Adrenal gland (tissue), 9 donors: ENCODE measurements at regions not wholly inside any gene's neighbourhood (a gene's known extent, or its start where the extent isn't known, plus 50 kb on each side); places are given as distances from the start of the nearest gene placed in this dataset.

Experiments
- DNase-seq, 7 donors: peaks; one replicate each; pipeline ENCODE4 v3.0.0-alpha.2; 2019 to 2020
- H3K27ac ChIP-seq, 5 donors: fragments of 200-600 bp; sonication (generic) in 4 of 5; 1 replicate in 3 of 5; 2 replicates in 2 of 5; pipeline versions ENCODE4 v1.5.1 to v1.8.0; 2016 to 2020; ENCODE audit warnings: mild to moderate bottlenecking in 1 of 5
- H3K27me3 ChIP-seq: fragments of 200-600 bp; 2 replicates; pipeline ENCODE4 v1.8.0; 2021
- H3K36me3 ChIP-seq, 2 donors: fragments of 200-600 bp; replicated peaks in 1 of 2; 1 replicate in 1 of 2; 2 replicates in 1 of 2; pipeline versions ENCODE4 v1.5.1 to v1.8.0; 2018 to 2022
- H3K4me1 ChIP-seq, 2 donors: fragments of 200-600 bp; replicated peaks in 1 of 2; 1 replicate in 1 of 2; 2 replicates in 1 of 2; pipeline versions ENCODE4 v1.5.1 to v1.8.0; 2018 to 2021
- H3K4me3 ChIP-seq, 4 donors: fragments of 200-600 bp; sonication (generic) in 3 of 4; one replicate each; pipeline ENCODE4 v1.5.1; 2016 to 2018
- H3K9me3 ChIP-seq, 3 donors: fragments of 200-600 bp; sonication (generic) in 1 of 3; replicated peaks in 1 of 3; 1 replicate in 2 of 3; 2 replicates in 1 of 3; pipeline versions ENCODE4 v1.5.1 to v1.8.0; 2016 to 2021
- CTCF ChIP-seq, 6 experiments: fragments of 450-650 bp in 4 of 6; fragments of 200-600 bp in 2 of 6; sonication (generic) in 1 of 6; IDR thresholded peaks; 1 replicate in 5 of 6; 2 replicates in 1 of 6; pipeline versions ENCODE4 v1.5.1 to v1.8.0; 2016 to 2021; ENCODE audit warnings: antibody characterized with exemption in 6 of 6, mild to moderate bottlenecking in 2 of 6, moderate library complexity in 1 of 6
- POLR2A ChIP-seq, 2 donors: fragments of 450-650 bp; IDR thresholded peaks; one replicate each; pipeline ENCODE4 v1.6.1; 2017; ENCODE audit warnings: antibody characterized with exemption in 2 of 2, mild to moderate bottlenecking in 2 of 2, moderate library complexity in 1 of 2
- WGBS, 4 donors: extraction: QIAGEN DNeasy Blood & Tissue Kit in 2 of 4; methylation state at CpG; one replicate each; pipeline versions ENCODE4 v1.1.5 to v1.1.7; 2013 to 2017; 5-methylcytosine and 5-hydroxymethylcytosine counted together
- intact Hi-C, 2 donors: fragments of 100-400 bp; cut with DNase I; formaldehyde crosslinking; loops; one replicate each; pipeline versions ENCODE4 v1.14.1 to v1.15.0; 2022 to 2023
- donor health status: healthy with polysubstance abuse.
- donor health status: Bipolar disorder and iron deficiency.
- donor health status: DM: yes; HTN: yes; CAD: no.
- donor health status: DM: no; HTN: no; CAD: no.
- donor health status: DM: no; HTN: no; CAD: no.

GRCh38 chr21:7957713-7958064 lies 2563.7 kb upstream of the TPTE start:
- H3K4me1 ChIP-seq: no peaks in the 10 kb centered on the region
- no peak for TF ChIP-seq CTCF (IDR thresholded peaks at IDR 0.05)
- no peak for TF ChIP-seq POLR2A (IDR thresholded peaks at IDR 0.05)
- intact Hi-C loops: no loop called here
- 20 to 25% (median 22%) methylated on average over 2 of the region's 2 CpGs for WGBS, 4 donors
- DNase-seq: no peak
- H3K36me3 ChIP-seq: no peaks in the 10 kb centered on the region
- no peak overlapping the region for H3K27ac ChIP-seq
- H3K9me3 ChIP-seq: peaks cover 0 to 35% (median 11%) of the 10 kb centered on the region in 3 donors
- H3K27me3 ChIP-seq: no peaks in the 10 kb centered on the region
- H3K4me3 ChIP-seq: no peak overlapping the region
